ENCODE measurements at regions not wholly inside any gene's neighbourhood (a gene's known extent, or its start where the extent isn't known, plus 50 kb on each side); places are given as distances from the start of the nearest gene placed in this dataset.

GRCh38 chr22:48323746-48324145 is 1503.9 kb downstream of the BRD1 start:
- Histone ChIP-seq H3K4me3 (no peak overlapping the region), H3K27ac (no peak overlapping the region), H3K9me3 (peaks cover 0 to 5% (median 0%) of the 10 kb centered on the region in 3 donors), H3K27me3 (peaks cover 0 to 6% (median 0%) of the 10 kb centered on the region in 4 donors), H3K36me3 (no peaks in the 10 kb centered on the region), H3K4me1 (no peaks in the 10 kb centered on the region)
- TF ChIP-seq, protein P1, sequence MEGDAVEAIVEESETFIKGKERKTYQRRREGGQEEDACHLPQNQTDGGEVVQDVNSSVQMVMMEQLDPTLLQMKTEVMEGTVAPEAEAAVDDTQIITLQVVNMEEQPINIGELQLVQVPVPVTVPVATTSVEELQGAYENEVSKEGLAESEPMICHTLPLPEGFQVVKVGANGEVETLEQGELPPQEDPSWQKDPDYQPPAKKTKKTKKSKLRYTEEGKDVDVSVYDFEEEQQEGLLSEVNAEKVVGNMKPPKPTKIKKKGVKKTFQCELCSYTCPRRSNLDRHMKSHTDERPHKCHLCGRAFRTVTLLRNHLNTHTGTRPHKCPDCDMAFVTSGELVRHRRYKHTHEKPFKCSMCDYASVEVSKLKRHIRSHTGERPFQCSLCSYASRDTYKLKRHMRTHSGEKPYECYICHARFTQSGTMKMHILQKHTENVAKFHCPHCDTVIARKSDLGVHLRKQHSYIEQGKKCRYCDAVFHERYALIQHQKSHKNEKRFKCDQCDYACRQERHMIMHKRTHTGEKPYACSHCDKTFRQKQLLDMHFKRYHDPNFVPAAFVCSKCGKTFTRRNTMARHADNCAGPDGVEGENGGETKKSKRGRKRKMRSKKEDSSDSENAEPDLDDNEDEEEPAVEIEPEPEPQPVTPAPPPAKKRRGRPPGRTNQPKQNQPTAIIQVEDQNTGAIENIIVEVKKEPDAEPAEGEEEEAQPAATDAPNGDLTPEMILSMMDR (IDR thresholded peaks at IDR 0.05): no peak
- no peak for TF ChIP-seq POLR2A (IDR thresholded peaks at IDR 0.05)
- no peak for DNase-seq
- 80% methylated on average over 6 of the region's 7 CpGs for WGBS, 2 donors
- intact Hi-C loops (cut with DNase I): no loop called here

DNA sequence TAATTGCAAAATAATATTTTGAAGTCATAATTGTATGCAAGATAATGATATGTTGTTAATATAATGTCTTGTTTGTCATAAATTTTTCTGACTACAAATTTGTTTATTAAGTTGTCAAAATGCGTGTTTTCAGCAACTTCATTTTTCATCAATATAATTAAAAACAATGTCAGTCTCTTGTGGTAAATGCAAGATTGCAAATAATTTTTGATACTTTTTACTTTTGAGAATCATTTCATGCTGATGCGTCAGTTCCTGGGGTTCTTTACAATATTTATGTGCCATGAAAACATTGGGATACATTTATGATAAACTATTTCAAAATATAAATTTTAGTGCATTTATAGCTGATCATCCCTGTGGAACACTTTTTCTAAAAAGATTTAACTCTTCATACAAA is 1504.8 kb downstream of the BRD1 start:
- Histone ChIP-seq H3K4me3 (no peak overlapping the region), H3K9me3 (peaks cover 0 to 3% (median 0%) of the 10 kb centered on the region in 3 donors), H3K27me3 (peaks cover 0 to 6% (median 0%) of the 10 kb centered on the region in 4 donors), H3K36me3 (no peaks in the 10 kb centered on the region), H3K4me1 (no peaks in the 10 kb centered on the region), H3K27ac (no peak overlapping the region)
- DNase-seq: no peak
- TF ChIP-seq POLR2A (IDR thresholded peaks at IDR 0.05): no peak
- TF ChIP-seq, protein P1 (IDR thresholded peaks at IDR 0.05): no peak
- intact Hi-C loops (cut with DNase I): no loop called here
- 88 to 91% methylated on average over 2 of the region's 2 CpGs for WGBS, 2 donors

GRCh38 chr22:48321986-48322545 is 1505.6 kb downstream of the BRD1 start:
- no peak overlapping the region for H3K4me3 ChIP-seq
- WGBS, 2 donors: 66 to 73% methylated on average over 3 to 4 of the region's 9 CpGs
- H3K36me3 ChIP-seq: no peaks in the 10 kb centered on the region
- TF ChIP-seq, protein P1 (IDR thresholded peaks at IDR 0.05): no peak
- no peak for TF ChIP-seq POLR2A (IDR thresholded peaks at IDR 0.05)
- H3K4me1 ChIP-seq: no peaks in the 10 kb centered on the region
- no peaks in the 10 kb centered on the region for H3K9me3 ChIP-seq
- peaks cover 0 to 6% (median 0%) of the 10 kb centered on the region in 4 donors for H3K27me3 ChIP-seq
- intact Hi-C loops (cut with DNase I): no loop called here
- DNase-seq: no peak
- no peak overlapping the region for H3K27ac ChIP-seq

- Histone ChIP-seq H3K4me3 (no peak overlapping the region), H3K36me3 (no peaks in the 10 kb centered on the region), H3K4me1 (no peaks in the 10 kb centered on the region), H3K9me3 (no peaks in the 10 kb centered on the region), H3K27ac (no peak overlapping the region), H3K27me3 (peaks cover 0 to 6% (median 0%) of the 10 kb centered on the region in 4 donors)
- intact Hi-C loops (cut with DNase I): no loop called here
- TF ChIP-seq POLR2A (IDR thresholded peaks at IDR 0.05): no peak
- TF ChIP-seq, protein P1 (IDR thresholded peaks at IDR 0.05): no peak
- no peak for DNase-seq
- WGBS, 2 donors: 14 to 42% methylated on average over 5 to 10 of the region's 18 CpGs
Observed at GRCh38 chr22:48320683-48321451, 1506.8 kb downstream of the BRD1 start.

DNA sequence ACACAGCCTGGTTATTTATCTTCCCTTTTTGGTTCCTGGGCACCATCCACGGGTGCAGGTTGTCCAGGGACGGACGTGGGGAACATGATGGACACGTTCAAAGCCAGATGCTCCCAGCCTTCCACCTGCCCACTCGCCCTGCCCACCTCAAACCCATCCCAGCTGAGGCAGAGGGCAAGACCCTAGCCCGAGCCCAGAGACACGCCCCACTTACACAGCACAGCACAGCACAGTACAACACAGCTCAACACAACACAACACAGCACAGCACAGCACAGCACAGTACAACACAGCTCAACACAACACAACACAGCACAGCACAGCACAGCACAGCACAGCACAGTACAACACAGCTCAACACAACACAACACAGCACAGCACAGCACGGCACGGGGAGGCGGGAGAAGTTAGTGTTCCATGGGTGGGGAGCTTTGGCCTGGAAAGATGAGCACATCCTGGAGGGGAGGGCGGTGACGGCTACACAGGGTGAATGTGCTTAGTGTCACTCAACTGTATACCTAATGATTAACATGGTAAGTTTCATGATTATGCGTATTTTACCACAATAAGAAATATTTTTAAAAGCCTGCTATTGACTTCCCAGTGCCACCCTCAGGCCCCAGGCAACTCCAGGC is 1507.5 kb downstream of the BRD1 start:
- DNase-seq: no peak
- TF ChIP-seq, protein P1 (IDR thresholded peaks at IDR 0.05): no peak
- TF ChIP-seq POLR2A (IDR thresholded peaks at IDR 0.05): no peak
- intact Hi-C loops (cut with DNase I): no loop called here
- Histone ChIP-seq H3K27ac (no peak overlapping the region), H3K36me3 (no peaks in the 10 kb centered on the region), H3K27me3 (peaks cover 0 to 6% (median 0%) of the 10 kb centered on the region in 4 donors), H3K9me3 (no peaks in the 10 kb centered on the region), H3K4me3 (no peak overlapping the region), H3K4me1 (no peaks in the 10 kb centered on the region)
- WGBS, 2 donors: 71 to 78% methylated on average over 5 to 6 of the region's 13 CpGs

All from esophagus squamous epithelium (tissue), 5 donors.